IMR-90 (cell line): ENCODE measurements at regions not wholly inside any gene's neighbourhood (a gene's known extent, or its start where the extent isn't known, plus 50 kb on each side); places are given as distances from the start of the nearest gene placed in this dataset.

Experiments used
- ATAC-seq: fragments of 200-7000 bp; cut with Tn5 transposase; 2 replicates; pipeline ENCODE4 v1.9.1; 2020; ENCODE audit warnings: low read depth, mild to moderate bottlenecking, moderate library complexity
- BruUV-seq: library from RNA; stranded (reverse); fragments of 400-500 nt; replicated peaks from 2 replicates; lab custom pipeline; 2021; lab: Mats Ljungman, UMichigan
- CTCF ChIA-PET: fragments of 300-600 bp; formaldehyde crosslinking; extraction: SDS; loops from one replicate; lab custom pipeline; 2021; ENCODE audit warnings: antibody characterized with exemption; lab: Yijun Ruan, JAX
- POLR2A ChIA-PET: fragments of 300-600 bp; sonication (Branson Sonifier 250); formaldehyde crosslinking; loops from one replicate; lab custom pipeline; 2022; ENCODE audit warnings: antibody characterized with exemption; ENCODE audit not compliant: unreplicated experiment; lab: Charles Lee
- DNase-seq: peaks from one replicate; pipeline ENCODE4 v3.0.0; 2013
- H2AFZ ChIP-seq: replicated peaks from 2 replicates; pipeline ENCODE3; 2013; ENCODE audit warnings: low read length, mild to moderate bottlenecking; ENCODE audit not compliant: poor library complexity
- H2AK5ac ChIP-seq: 2 replicates; pipeline ENCODE4 v1.6.1; 2013; ENCODE audit warnings: low read depth, low read length, inconsistent platforms
- H2AK9ac ChIP-seq: replicated peaks from 2 replicates; pipeline ENCODE3; 2013; ENCODE audit warnings: mild to moderate bottlenecking, low read depth, low read length, moderate library complexity; ENCODE audit not compliant: poor library complexity
- H2BK120ac ChIP-seq: 2 replicates; pipeline ENCODE4 v1.6.1; 2013; ENCODE audit warnings: low read depth, low read length, inconsistent platforms
- H2BK15ac ChIP-seq: 3 replicates; pipeline ENCODE4 v1.6.1; 2013; ENCODE audit warnings: low read depth, low read length, inconsistent platforms
- H2BK20ac ChIP-seq: 2 replicates; pipeline ENCODE4 v1.6.1; 2013; ENCODE audit warnings: low read depth, mild to moderate bottlenecking, inconsistent platforms, low read length, moderate library complexity
- H2BK5ac ChIP-seq: 2 replicates; pipeline ENCODE4 v1.6.1; 2013; ENCODE audit warnings: mild to moderate bottlenecking, low read depth, low read length, inconsistent platforms; ENCODE audit not compliant: poor library complexity, severe bottlenecking
- H3K14ac ChIP-seq: replicated peaks from 2 replicates; pipeline ENCODE4 v1.6.1; 2013; ENCODE audit warnings: low read depth, low read length, inconsistent platforms
- H3K18ac ChIP-seq: 2 replicates; pipeline ENCODE4 v1.6.1; 2013; ENCODE audit warnings: low read depth, low read length, control low read depth
- H3K23ac ChIP-seq: 2 replicates; pipeline ENCODE4 v1.6.1; 2013; ENCODE audit warnings: low read depth, low read length, inconsistent platforms
- H3K27ac ChIP-seq: 2 replicates; pipeline ENCODE4 v1.5.1; 2013; ENCODE audit warnings: mild to moderate bottlenecking, control low read depth, low read length; ENCODE audit not compliant: insufficient read depth
- H3K27me3 ChIP-seq: 2 replicates; pipeline ENCODE4 v1.6.1; 2013; ENCODE audit warnings: low read length; ENCODE audit not compliant: control insufficient read depth, insufficient read depth
- H3K36me3 ChIP-seq: 2 replicates; pipeline ENCODE4 v1.6.1; 2013; ENCODE audit warnings: low read length, mixed read lengths; ENCODE audit not compliant: control insufficient read depth, insufficient read depth
- H3K4ac ChIP-seq: 2 replicates; pipeline ENCODE4 v1.6.1; 2013; ENCODE audit warnings: low read depth, low read length, inconsistent platforms
- H3K4me1 ChIP-seq: 2 replicates; pipeline ENCODE4 v1.6.1; 2013; ENCODE audit warnings: low read length, mixed read lengths; ENCODE audit not compliant: control insufficient read depth, insufficient read depth
- H3K4me2 ChIP-seq: 2 replicates; pipeline ENCODE4 v1.6.1; 2013; ENCODE audit warnings: low read depth, mild to moderate bottlenecking, control low read depth, low read length, moderate library complexity
- H3K4me3 ChIP-seq: 2 replicates; pipeline ENCODE4 v1.5.1; 2013; ENCODE audit warnings: low read depth, mild to moderate bottlenecking, control low read depth, low read length, moderate library complexity; ENCODE audit not compliant: insufficient read depth
- H3K56ac ChIP-seq: 2 replicates; pipeline ENCODE4 v1.6.1; 2013; ENCODE audit warnings: low read length, inconsistent platforms; ENCODE audit not compliant: insufficient read depth; ENCODE audit errors: extremely low read depth
- H3K79me1 ChIP-seq, 2 experiments: 2 replicates each; pipeline ENCODE4 v1.6.1; 2013; ENCODE audit warnings: low read length in 2 of 2, inconsistent platforms in 1 of 2, low read depth in 1 of 2
- H3K9ac ChIP-seq: 2 replicates; pipeline ENCODE4 v1.6.1; 2013; ENCODE audit warnings: low read depth, low read length, control low read depth
- H3K9me1 ChIP-seq: 2 replicates; pipeline ENCODE4 v1.6.1; 2013; ENCODE audit warnings: low read length, inconsistent platforms; ENCODE audit not compliant: insufficient read depth
- H3K9me3 ChIP-seq: 2 replicates; pipeline ENCODE4 v1.6.1; 2013; ENCODE audit warnings: low read length; ENCODE audit not compliant: control insufficient read depth, insufficient read depth
- H4K20me1 ChIP-seq: 2 replicates; pipeline ENCODE4 v1.6.1; 2013; ENCODE audit warnings: low read length, inconsistent platforms; ENCODE audit not compliant: insufficient read depth
- H4K5ac ChIP-seq: 2 replicates; pipeline ENCODE4 v1.6.1; 2013; ENCODE audit warnings: mild to moderate bottlenecking, low read depth, low read length, control low read depth
- H4K8ac ChIP-seq, 2 experiments: 2 replicates each; pipeline ENCODE4 v1.6.1; 2013; ENCODE audit warnings: low read depth in 2 of 2, low read length in 2 of 2, control low read depth in 1 of 2, inconsistent platforms in 1 of 2
- H4K91ac ChIP-seq: 2 replicates; pipeline ENCODE4 v1.6.1; 2013; ENCODE audit warnings: low read depth, low read length, inconsistent platforms; ENCODE audit not compliant: insufficient read depth
- MXI1 ChIP-seq: IDR thresholded peaks from 2 replicates; pipeline ENCODE4 v1.6.1; 2012; ENCODE audit warnings: low read depth, mild to moderate bottlenecking, low read length, moderate library complexity, borderline replicate concordance
- RAD21 ChIP-seq: IDR thresholded peaks from 2 replicates; pipeline ENCODE4 v1.6.1; 2012; ENCODE audit warnings: low read length, improper control_type of control experiment
- RCOR1 ChIP-seq: IDR thresholded peaks from 2 replicates; pipeline ENCODE4 v1.6.1; 2012; ENCODE audit warnings: mild to moderate bottlenecking, low read length, improper control_type of control experiment; ENCODE audit not compliant: insufficient replicate concordance
- WGBS, 2 experiments: methylation state at CpG; one replicate each; pipeline versions ENCODE4 v1.1.5 to v1.1.7; 2013; ENCODE audit warnings: missing lambda C conversion rate in 2 of 2; ENCODE audit not compliant: insufficient read length in 1 of 2; ENCODE audit errors: extremely low coverage in 2 of 2; 5-methylcytosine and 5-hydroxymethylcytosine counted together
- dilution Hi-C: fragments of 300-500 bp; cut with HindIII; formaldehyde crosslinking; loops from one replicate; pipeline ENCODE4 v1.14.3; 2018; ENCODE audit warnings: low sequenced_read_pairs; ENCODE audit not compliant: unreplicated experiment
- in situ Hi-C: fragments of 300-500 bp; cut with MboI; formaldehyde crosslinking; loops from 3 replicates; pipeline ENCODE4 v1.14.3; 2019; ENCODE audit warnings: low sequenced_read_pairs, inconsistent platforms, mixed read lengths
- intact Hi-C: fragments of 100-400 bp; cut with micrococcal nuclease; formaldehyde crosslinking; loops from 2 replicates; pipeline ENCODE4 v1.10.0; 2022

DNA sequence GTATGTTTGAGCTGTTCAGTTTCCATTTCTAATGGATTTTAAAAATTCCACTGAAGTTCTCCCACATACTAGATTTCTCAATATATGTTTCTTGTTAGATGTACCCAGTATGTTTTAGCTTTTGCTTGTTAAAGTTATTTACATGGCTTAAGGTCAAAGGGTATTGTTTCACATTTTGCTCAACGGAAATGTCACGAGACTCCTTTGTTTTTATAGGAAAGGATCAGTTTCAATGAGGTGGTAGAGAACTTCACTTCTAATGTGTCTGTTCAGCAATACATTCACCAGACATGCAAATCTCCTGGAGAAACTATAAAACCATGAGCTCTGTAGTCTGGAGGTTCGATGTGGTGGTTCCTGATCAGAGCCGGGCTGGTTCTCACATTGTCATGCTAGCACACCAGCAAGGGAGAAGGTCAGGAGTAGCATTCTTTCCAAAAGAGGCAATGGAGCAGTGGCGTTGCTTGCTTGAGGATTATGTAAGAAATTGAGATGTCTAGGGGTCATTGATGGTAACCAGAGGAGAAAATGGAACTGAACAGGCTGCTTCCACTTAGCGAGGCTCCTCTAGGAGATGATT, 114.0 kb downstream of the RAB18 start:
- no peak overlapping the region for H4K5ac ChIP-seq

More for the DNA sequence above, 114.0 kb downstream of the RAB18 start:
- in situ Hi-C loops (no loop called here), intact Hi-C loops (no loop called here), dilution Hi-C loops (no loop called here)
- no peak overlapping the region for H3K4me3 ChIP-seq
- no peak overlapping the region for H3K18ac ChIP-seq
- POLR2A ChIA-PET, result no interaction called here
- DNase-seq (no peak), ATAC-seq (no peak)
- no peaks in the 10 kb centered on the region for H3K9me1 ChIP-seq
- no peak overlapping the region for H3K14ac ChIP-seq
- no peaks in the 10 kb centered on the region for H4K20me1 ChIP-seq
- H4K8ac ChIP-seq, result no peak overlapping the region
- WGBS, 2 experiments, result 80% methylated on average over 1 of the region's 6 CpGs; no CpG with 5 or more reads in 1 of the 2 experiments
- H2BK20ac ChIP-seq, result no peak overlapping the region
- no peak overlapping the region for H3K27ac ChIP-seq
- no peak overlapping the region for H2BK15ac ChIP-seq
- H2AK5ac ChIP-seq, result no peak overlapping the region
- peaks cover 12% of the 10 kb centered on the region for H3K4me1 ChIP-seq
- no peaks in the 10 kb centered on the region for H3K36me3 ChIP-seq
- no peak overlapping the region for H3K56ac ChIP-seq
- H3K4ac ChIP-seq, result no peak overlapping the region
- no peak overlapping the region for H2AFZ ChIP-seq
- H2BK120ac ChIP-seq, result no peak overlapping the region
- CTCF ChIA-PET, result no interaction called here
- H3K9me3 ChIP-seq, result no peaks in the 10 kb centered on the region
- no peak overlapping the region for H3K23ac ChIP-seq
- no peak overlapping the region for H2AK9ac ChIP-seq
- H3K27me3 ChIP-seq, result peaks cover 6% of the 10 kb centered on the region
- H3K79me1 ChIP-seq, result no peaks in the 10 kb centered on the region
- no peak overlapping the region for H4K91ac ChIP-seq
- no peak overlapping the region for H3K4me2 ChIP-seq
- H2BK5ac ChIP-seq, result no peak overlapping the region
- BruUV-seq, result no TSS peak
- H3K9ac ChIP-seq, result no peak overlapping the region
- TF ChIP-seq RAD21, result no peak
- TF ChIP-seq MXI1, result no peak
- TF ChIP-seq RCOR1, result no peak
